H1 (cell line): ENCODE measurements at regions not wholly inside any gene's neighbourhood (a gene's known extent, or its start where the extent isn't known, plus 50 kb on each side); places are given as distances from the start of the nearest gene placed in this dataset.
"Not testable (repeated sequence)": the region's sequence is repeated elsewhere in the genome, so short reads cannot be mapped to it uniquely, and the experiment has no call there.

ENCODE experiments used
- CTCF ChIA-PET: fragments of 300-600 bp; sonication (Branson Sonifier 250); formaldehyde crosslinking; loops from one replicate; lab custom pipeline; 2021; ENCODE audit not compliant: partially characterized antibody; lab: Charles Lee
- POLR2A ChIA-PET: fragments of 300-600 bp; sonication (Branson Sonifier 250); formaldehyde crosslinking; loops from one replicate; lab custom pipeline; 2021; ENCODE audit warnings: inconsistent platforms; ENCODE audit not compliant: partially characterized antibody; lab: Charles Lee
- DNase-seq, 2 experiments: peaks; one replicate each; pipeline versions ENCODE4 v3.0.0 to v3.0.0-alpha.2; 2010 to 2022; ENCODE audit warnings: low spot score in 2 of 2, low read depth in 1 of 2, mixed read lengths in 1 of 2
- FAIRE-seq: peaks from 2 replicates; lab custom pipeline; 2011; peaks lifted over from hg19 to GRCh38; lab: Jason Lieb, UNC
- H2AFZ ChIP-seq: 2 replicates; pipeline ENCODE4 v1.8.1; 2012; ENCODE audit warnings: low read length, inconsistent platforms
- H2AK5ac ChIP-seq: 2 replicates; pipeline ENCODE4 v1.6.1; 2013; ENCODE audit warnings: low read depth, low read length
- H2BK120ac ChIP-seq: replicated peaks from 2 replicates; pipeline ENCODE3; 2013; ENCODE audit warnings: low read depth, low read length, inconsistent platforms
- H2BK12ac ChIP-seq: 2 replicates; pipeline ENCODE4 v1.6.1; 2013; ENCODE audit warnings: low read depth, low read length
- H2BK15ac ChIP-seq: 2 replicates; pipeline ENCODE4 v1.6.1; 2013; ENCODE audit warnings: low read length
- H2BK20ac ChIP-seq: 2 replicates; pipeline ENCODE4 v1.6.1; 2013; ENCODE audit warnings: low read length
- H2BK5ac ChIP-seq: 2 replicates; pipeline ENCODE4 v1.6.1; 2013; ENCODE audit warnings: low read depth, low read length
- H3K14ac ChIP-seq: 2 replicates; pipeline ENCODE4 v1.6.1; 2013; ENCODE audit warnings: inconsistent platforms; ENCODE audit not compliant: insufficient read length
- H3K18ac ChIP-seq: 2 replicates; pipeline ENCODE4 v1.6.1; 2013; ENCODE audit warnings: low read length; ENCODE audit errors: extremely low read depth
- H3K23ac ChIP-seq: 2 replicates; pipeline ENCODE4 v1.6.1; 2013; ENCODE audit warnings: inconsistent platforms; ENCODE audit not compliant: insufficient read length
- H3K23me2 ChIP-seq: 2 replicates; pipeline ENCODE4 v1.6.1; 2013; ENCODE audit warnings: low read depth, low read length
- H3K27ac ChIP-seq: 2 replicates; pipeline ENCODE4 v1.6.1; 2011; ENCODE audit warnings: low read depth, low read length, inconsistent platforms
- H3K27me3 ChIP-seq, 4 experiments: replicated peaks in 1 of 4; 1 replicate in 1 of 4; 2 replicates in 3 of 4; pipeline versions ENCODE4 v1.6.1 to v1.8.1; 2011 to 2013; ENCODE audit warnings: low read length in 3 of 4, mild to moderate bottlenecking in 3 of 4, inconsistent platforms in 2 of 4, mixed read lengths in 2 of 4, moderate library complexity in 1 of 4; ENCODE audit not compliant: control insufficient read depth in 3 of 4, insufficient read depth in 3 of 4; ENCODE audit errors: extremely low read depth in 1 of 4
- H3K36me3 ChIP-seq, 4 experiments: 2 replicates each; pipeline versions ENCODE4 v1.6.1 to v1.8.1; 2011 to 2013; ENCODE audit warnings: mild to moderate bottlenecking in 4 of 4, low read length in 3 of 4, moderate library complexity in 2 of 4, control low read depth in 1 of 4, inconsistent platforms in 1 of 4; ENCODE audit not compliant: insufficient read depth in 4 of 4, control insufficient read depth in 2 of 4
- H3K4ac ChIP-seq: replicated peaks from 2 replicates; pipeline ENCODE3; 2013; ENCODE audit warnings: low read length, low read depth, mixed read lengths, inconsistent platforms; ENCODE audit not compliant: insufficient read length
- H3K4me1 ChIP-seq, 4 experiments: replicated peaks in 1 of 4; 1 replicate in 1 of 4; 2 replicates in 3 of 4; pipeline versions ENCODE4 v1.6.1 to v1.8.1; 2011 to 2013; ENCODE audit warnings: low read length in 3 of 4, inconsistent platforms in 2 of 4, mixed read lengths in 1 of 4; ENCODE audit not compliant: insufficient read depth in 4 of 4, control insufficient read depth in 3 of 4
- H3K4me2 ChIP-seq, 2 experiments: 2 replicates each; pipeline versions ENCODE4 v1.6.1 to v1.8.1; 2011 to 2013; ENCODE audit warnings: low read depth in 2 of 2, low read length in 2 of 2, control low read depth in 1 of 2, inconsistent platforms in 1 of 2, mild to moderate bottlenecking in 1 of 2; ENCODE audit not compliant: insufficient read depth in 1 of 2
- H3K4me3 ChIP-seq, 4 experiments: fragments of 200-600, 300-600 bp in 1 of 4; sonication (generic), shearing (Covaris generic), sonication (Bioruptor Twin) in 1 of 4; 2 replicates each; pipeline versions ENCODE4 v1.5.1 to v1.8.1; 2011 to 2016; ENCODE audit warnings: low read length in 4 of 4, low read depth in 3 of 4, control low read depth in 2 of 4, inconsistent platforms in 2 of 4, mild to moderate bottlenecking in 2 of 4, mixed read lengths in 1 of 4, moderate library complexity in 1 of 4; ENCODE audit not compliant: insufficient read depth in 2 of 4; ENCODE audit errors: extremely low read depth in 1 of 4
- H3K56ac ChIP-seq: replicated peaks from 2 replicates; pipeline ENCODE3; 2013; ENCODE audit warnings: low read depth, mild to moderate bottlenecking, mixed read lengths, low read length, inconsistent platforms; ENCODE audit not compliant: insufficient read length
- H3K79me1 ChIP-seq: 2 replicates; pipeline ENCODE4 v1.6.1; 2013; ENCODE audit warnings: low read depth, low read length, control low read depth
- H3K79me2 ChIP-seq, 2 experiments: 2 replicates each; pipeline versions ENCODE4 v1.6.1 to v1.8.1; 2012 to 2013; ENCODE audit warnings: low read length in 2 of 2, mild to moderate bottlenecking in 2 of 2, inconsistent platforms in 1 of 2; ENCODE audit not compliant: insufficient read depth in 2 of 2, control insufficient read depth in 1 of 2
- H3K9ac ChIP-seq, 4 experiments: replicated peaks in 1 of 4; 1 replicate in 1 of 4; 2 replicates in 3 of 4; pipeline versions ENCODE4 v1.6.1 to v1.8.1; 2011 to 2013; ENCODE audit warnings: low read depth in 3 of 4, low read length in 3 of 4, control low read depth in 2 of 4, mild to moderate bottlenecking in 2 of 4, moderate library complexity in 2 of 4, inconsistent platforms in 1 of 4; ENCODE audit errors: extremely low read depth in 1 of 4
- H3K9me3 ChIP-seq, 2 experiments: 2 replicates each; pipeline versions ENCODE4 v1.6.1 to v1.8.1; 2012 to 2013; ENCODE audit warnings: mild to moderate bottlenecking in 2 of 2, moderate library complexity in 2 of 2, control low read depth in 1 of 2, inconsistent platforms in 1 of 2, low read depth in 1 of 2, low read length in 1 of 2, mixed read lengths in 1 of 2; ENCODE audit not compliant: insufficient read depth in 2 of 2
- H4K20me1 ChIP-seq, 2 experiments: replicated peaks in 1 of 2; 2 replicates each; pipeline versions ENCODE3 to v1.8.1; 2011 to 2013; ENCODE audit warnings: inconsistent platforms in 2 of 2, low read length in 2 of 2, mild to moderate bottlenecking in 1 of 2; ENCODE audit not compliant: insufficient read depth in 2 of 2, control insufficient read depth in 1 of 2
- H4K5ac ChIP-seq: 2 replicates; pipeline ENCODE4 v1.6.1; 2013; ENCODE audit warnings: low read length, low read depth, mixed read lengths, inconsistent platforms; ENCODE audit not compliant: insufficient read length
- H4K8ac ChIP-seq: 2 replicates; pipeline ENCODE4 v1.8.0; 2013; ENCODE audit warnings: mild to moderate bottlenecking, moderate library complexity, low read length, inconsistent platforms; ENCODE audit not compliant: insufficient read depth; ENCODE audit errors: extremely low read depth
- H4K91ac ChIP-seq: replicated peaks from 2 replicates; pipeline ENCODE3; 2013; ENCODE audit warnings: low read length, mixed read lengths, inconsistent platforms; ENCODE audit not compliant: insufficient read length
- WGBS, 2 experiments: shearing (Covaris generic) in 1 of 2; methylation state at CpG; one replicate each; pipeline versions ENCODE4 v1.1.6 to v1.1.7; 2013 to 2015; ENCODE audit warnings: low lambda C conversion rate in 2 of 2, mixed read lengths in 2 of 2, inconsistent platforms in 1 of 2, low coverage in 1 of 2, missing lambda C conversion rate in 1 of 2; ENCODE audit not compliant: insufficient replicate concordance in 2 of 2, insufficient coverage in 1 of 2, insufficient read length in 1 of 2; ENCODE audit errors: extremely low coverage in 1 of 2, missing lambda C conversion rate in 1 of 2; 5-methylcytosine and 5-hydroxymethylcytosine counted together

GRCh38 chrX:3935196-3935595 is 221.7 kb upstream of the PRKX start:
- not testable (repeated sequence) for H3K4me2 ChIP-seq, H2BK12ac ChIP-seq

GRCh38 chrX:3920424-3921017 is 207.1 kb upstream of the PRKX start:
- H4K5ac ChIP-seq, H3K27me3 ChIP-seq, DNase-seq, H3K9me3 ChIP-seq, H2BK120ac ChIP-seq, H3K79me2 ChIP-seq, H2BK5ac ChIP-seq, H4K91ac ChIP-seq, H3K18ac ChIP-seq, H3K14ac ChIP-seq, H3K4me3 ChIP-seq, H3K36me3 ChIP-seq, H2AK5ac ChIP-seq, CTCF ChIA-PET, FAIRE-seq, H3K23me2 ChIP-seq, H2AFZ ChIP-seq, POLR2A ChIA-PET, H3K4me2 ChIP-seq, H3K79me1 ChIP-seq, H3K4me1 ChIP-seq, H3K9ac ChIP-seq, H4K20me1 ChIP-seq, H3K56ac ChIP-seq, H4K8ac ChIP-seq, H2BK20ac ChIP-seq, H3K23ac ChIP-seq, H2BK15ac ChIP-seq, H2BK12ac ChIP-seq, H3K27ac ChIP-seq, H3K4ac ChIP-seq: not testable (repeated sequence)
- WGBS, 2 experiments: no CpG with 5 or more reads among the region's 78 CpGs

More at GRCh38 chrX:3935196-3935595, 221.7 kb upstream of the PRKX start:
- H3K9ac ChIP-seq, H4K91ac ChIP-seq, H3K27me3 ChIP-seq, H2BK120ac ChIP-seq, H2AK5ac ChIP-seq, H3K79me2 ChIP-seq, H2BK15ac ChIP-seq, H3K79me1 ChIP-seq, H3K4ac ChIP-seq, H3K4me1 ChIP-seq, H3K23me2 ChIP-seq, H3K23ac ChIP-seq, H3K18ac ChIP-seq, H3K36me3 ChIP-seq, H2AFZ ChIP-seq, POLR2A ChIA-PET, H3K14ac ChIP-seq, H3K9me3 ChIP-seq, H3K27ac ChIP-seq, DNase-seq, H4K5ac ChIP-seq, CTCF ChIA-PET, H3K56ac ChIP-seq, H2BK20ac ChIP-seq, H4K20me1 ChIP-seq, FAIRE-seq, H4K8ac ChIP-seq, H3K4me3 ChIP-seq, H2BK5ac ChIP-seq: not testable (repeated sequence)
- no CpG with 5 or more reads among the region's 4 CpGs for WGBS, 2 experiments
